ELF-1 (cell line): ENCODE measurements at regions not wholly inside any gene's neighbourhood (a gene's known extent, or its start where the extent isn't known, plus 50 kb on each side); places are given as distances from the start of the nearest gene placed in this dataset.
"Not testable (repeated sequence)": the region's sequence is repeated elsewhere in the genome, so short reads cannot be mapped to it uniquely, and the experiment has no call there.

Experiments used
- DNase-seq: peaks from one replicate; pipeline ENCODE4 v3.0.0-alpha.2; 2016; ENCODE audit warnings: low read depth, low spot score

DNA sequence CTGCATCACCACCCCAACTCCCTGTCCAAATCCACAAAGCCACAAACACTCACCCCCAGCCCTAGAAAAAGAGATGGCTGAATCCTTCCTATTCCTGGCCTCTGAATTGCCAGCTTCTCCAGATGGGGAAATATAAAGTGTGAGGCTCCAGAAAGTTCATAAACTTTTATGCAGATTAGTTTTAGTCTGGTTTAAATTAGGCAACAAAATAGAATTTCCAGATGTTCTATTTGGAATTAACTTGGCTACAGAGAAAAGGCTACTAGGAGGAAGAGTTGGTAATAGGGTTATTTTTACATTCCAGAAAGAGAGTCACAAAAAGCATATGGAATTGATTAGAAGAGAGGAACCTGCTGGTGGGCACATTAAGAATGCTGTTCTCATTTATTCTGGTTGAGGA, 56.0 kb downstream of the EN1 start:
- no peak for DNase-seq

DNA sequence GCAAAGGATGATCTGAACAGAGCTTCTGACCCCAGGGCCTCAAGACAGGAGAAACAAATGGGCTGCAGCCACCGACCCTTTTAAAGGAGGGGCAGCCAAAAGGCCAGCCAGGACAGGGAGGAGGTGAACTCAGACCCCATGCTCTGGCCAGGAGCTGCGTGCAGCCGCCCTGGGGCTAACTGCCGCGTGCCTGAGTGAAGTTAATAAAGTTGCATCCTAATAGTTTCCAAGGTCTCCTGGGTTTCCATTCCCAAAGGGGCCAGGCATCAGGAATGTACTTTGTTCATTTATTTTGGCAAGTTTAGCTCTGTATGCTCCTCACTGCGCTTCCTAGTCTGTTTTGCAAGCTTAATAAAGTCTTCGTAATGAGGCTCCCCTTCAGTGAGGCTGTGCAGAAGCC, 60.7 kb downstream of the EN1 start:
- peak; percentile 62 for DNase-seq

- no peak for DNase-seq
These were observed 62.6 kb downstream of the EN1 start for GRCh38 chr2:118784860-118785259.

GRCh38 chr2:118779362-118779761, 68.1 kb downstream of the EN1 start:
- DNase-seq, result no peak

DNA sequence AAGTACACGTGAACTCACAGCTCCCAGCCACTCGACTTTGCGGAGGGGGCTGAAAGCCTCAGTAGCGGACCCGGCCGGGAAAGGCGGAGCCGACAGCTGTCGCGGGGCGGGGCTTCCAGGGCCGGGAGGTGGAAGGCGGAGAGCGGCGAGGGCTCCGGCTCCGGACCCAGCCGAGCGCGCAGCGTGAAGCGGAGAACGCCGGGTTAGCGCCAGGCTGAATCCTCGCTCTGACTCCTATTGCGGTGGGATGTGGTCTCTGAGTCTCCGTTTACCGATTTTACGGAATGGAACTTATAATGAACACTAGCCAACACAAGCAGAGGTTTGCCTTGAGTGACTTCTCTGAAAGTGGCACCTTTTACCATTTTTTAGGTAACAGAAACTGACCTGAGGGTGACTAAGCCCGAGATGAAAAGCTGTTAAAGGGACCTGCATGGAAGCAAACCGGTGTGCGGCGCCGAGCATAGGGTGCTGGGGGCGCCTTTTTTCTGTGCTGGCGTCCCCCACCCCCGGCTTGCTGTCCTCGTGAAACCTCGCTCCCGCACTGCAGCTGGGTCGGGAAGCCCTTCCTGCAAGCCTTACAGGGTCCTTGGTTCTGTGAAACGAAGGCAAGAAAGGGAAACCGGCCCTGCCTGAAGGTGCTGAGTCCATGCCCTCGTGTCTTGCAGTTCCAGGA, 72.9 kb downstream of the EN1 start:
- peak; percentile 80 for DNase-seq

DNA sequence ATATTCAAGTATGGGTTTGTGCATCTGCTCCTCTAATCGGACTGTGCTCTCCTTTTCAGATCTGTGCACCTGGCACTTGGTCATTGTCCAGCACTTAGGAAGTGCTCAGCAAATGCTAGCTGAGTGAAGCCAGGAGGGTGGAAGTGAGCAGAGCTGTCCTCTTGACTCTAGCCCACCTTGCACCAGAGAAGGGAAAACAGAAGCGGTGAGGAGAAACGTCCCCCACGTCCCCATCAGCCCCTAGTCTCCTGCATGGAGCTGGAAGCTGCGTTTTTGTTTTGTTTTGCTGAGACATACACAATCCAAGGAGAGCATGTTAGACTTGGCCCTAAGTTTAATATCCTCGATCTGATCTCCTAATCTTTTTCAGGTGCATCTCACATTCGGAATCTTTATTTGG, 73.6 kb downstream of the EN1 start:
- no peak for DNase-seq

DNA sequence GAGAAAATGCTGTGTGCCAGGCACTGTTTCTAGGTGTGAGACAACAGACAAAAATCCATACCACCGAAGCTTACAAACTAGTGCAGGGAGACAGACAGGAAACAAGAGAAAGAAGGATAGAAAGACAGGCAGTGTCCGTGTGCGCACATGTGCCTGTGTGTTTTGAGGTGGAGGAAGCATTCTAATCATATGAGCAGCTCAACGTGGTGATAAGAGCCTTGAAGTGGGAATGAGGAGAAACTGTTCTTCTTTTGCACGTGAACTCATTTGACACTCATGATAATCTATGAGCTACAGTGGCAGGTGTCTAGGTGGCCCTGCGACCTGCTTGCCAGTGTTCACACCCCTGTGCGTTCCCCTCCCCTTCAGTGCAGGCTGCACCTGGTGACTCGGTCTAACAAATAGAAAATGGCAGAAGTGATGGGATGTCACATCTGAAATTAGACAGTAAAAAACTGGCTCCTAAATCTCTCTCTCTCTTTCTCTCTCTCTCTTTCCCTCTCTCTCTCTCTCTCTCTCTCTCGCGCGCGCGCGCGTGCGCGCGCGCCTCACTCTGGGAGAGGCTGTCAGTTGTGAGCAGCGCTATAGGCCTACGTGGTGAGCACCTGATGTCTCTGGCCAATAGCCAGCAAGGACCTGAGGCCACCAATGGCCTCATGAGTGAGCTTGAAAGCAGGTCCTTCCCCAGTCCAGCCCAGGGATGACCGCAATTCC, 74.8 kb downstream of the EN1 start:
- no peak for DNase-seq

- DNase-seq, result no peak
These were observed 77.6 kb downstream of the EN1 start for GRCh38 chr2:118769707-118770400.

- DNase-seq, result no peak
These were observed 80.6 kb downstream of the EN1 start for GRCh38 chr2:118766871-118767270.

DNA sequence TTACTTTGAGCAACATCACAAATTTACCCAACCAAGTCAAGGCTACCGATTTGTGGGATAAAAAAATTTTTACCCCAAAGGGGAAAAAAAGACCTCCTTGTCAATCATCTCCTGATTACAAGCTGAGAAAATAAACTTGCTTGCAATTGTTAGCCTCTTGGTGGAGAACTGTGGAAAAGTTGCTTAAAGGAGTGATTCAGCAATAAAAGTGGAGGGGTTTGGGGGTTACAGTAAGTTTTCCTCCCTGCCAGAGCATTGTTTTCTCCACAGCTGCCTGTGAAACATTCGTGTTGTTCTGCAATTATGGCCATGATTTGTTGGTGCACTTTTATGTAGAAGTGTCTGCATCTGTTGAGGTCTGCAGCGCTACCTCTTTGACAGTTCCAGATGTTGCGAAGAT, 82.6 kb downstream of the EN1 start:
- no peak for DNase-seq

GRCh38 chr2:118763797-118764196, 83.7 kb downstream of the EN1 start:
- DNase-seq, result peak; percentile 57

DNA sequence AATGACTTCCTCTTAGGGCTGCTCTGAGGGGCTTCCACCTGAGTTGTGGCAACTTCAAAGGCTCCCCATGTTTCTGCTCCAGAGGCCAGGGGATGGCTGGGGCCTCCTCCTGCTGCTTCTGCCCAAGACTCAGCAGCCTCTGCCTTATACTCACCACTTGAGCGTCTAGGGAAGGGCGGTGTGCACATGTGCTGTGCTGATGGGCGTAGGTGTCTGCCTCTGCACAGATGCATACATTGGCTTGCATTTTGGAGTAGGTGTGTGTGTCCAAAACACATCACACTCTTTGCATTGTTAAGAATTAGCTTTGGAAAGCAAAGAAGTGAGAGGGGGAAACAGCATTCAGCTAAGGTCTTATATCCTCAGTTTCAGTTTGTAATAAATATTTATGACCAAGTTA, 85.2 kb downstream of the EN1 start:
- no peak for DNase-seq

GRCh38 chr2:118761771-118762170, 85.7 kb downstream of the EN1 start:
- no peak for DNase-seq

GRCh38 chr2:118755901-118756300, 91.5 kb downstream of the EN1 start:
- no peak for DNase-seq

GRCh38 chr2:118755384-118755783, 92.1 kb downstream of the EN1 start:
- no peak for DNase-seq

- no peak for DNase-seq
These were observed 94.6 kb downstream of the EN1 start for GRCh38 chr2:118752762-118753429.

DNA sequence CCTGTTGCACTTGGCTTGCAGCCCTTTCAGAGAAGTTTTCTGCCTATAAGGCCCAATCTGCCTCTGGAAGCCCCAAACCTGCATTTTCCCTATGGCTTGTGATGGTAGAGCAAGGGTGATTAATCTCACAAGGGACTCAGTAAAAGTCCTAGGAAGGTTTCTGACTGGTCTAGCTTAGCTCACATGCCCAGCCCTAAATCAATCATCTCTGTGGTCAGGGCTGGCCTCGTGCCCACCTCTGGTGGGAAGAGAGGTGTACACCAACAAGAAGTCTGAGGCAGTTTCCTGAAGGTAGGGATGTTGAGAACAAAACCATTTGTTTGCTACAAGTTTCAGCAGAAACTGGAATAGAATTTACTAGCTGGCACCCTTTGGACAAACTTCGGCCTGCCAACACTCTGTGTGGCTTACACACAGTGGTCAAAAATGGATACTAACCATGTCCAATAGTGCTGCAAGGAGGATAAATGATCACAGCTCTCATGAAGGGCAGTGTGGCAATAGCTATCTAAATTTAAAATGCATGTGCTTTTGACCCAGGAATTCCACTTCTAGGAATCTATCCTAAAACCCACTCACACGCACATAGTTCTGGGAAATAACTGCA, 96.4 kb downstream of the EN1 start:
- no peak for DNase-seq

DNA sequence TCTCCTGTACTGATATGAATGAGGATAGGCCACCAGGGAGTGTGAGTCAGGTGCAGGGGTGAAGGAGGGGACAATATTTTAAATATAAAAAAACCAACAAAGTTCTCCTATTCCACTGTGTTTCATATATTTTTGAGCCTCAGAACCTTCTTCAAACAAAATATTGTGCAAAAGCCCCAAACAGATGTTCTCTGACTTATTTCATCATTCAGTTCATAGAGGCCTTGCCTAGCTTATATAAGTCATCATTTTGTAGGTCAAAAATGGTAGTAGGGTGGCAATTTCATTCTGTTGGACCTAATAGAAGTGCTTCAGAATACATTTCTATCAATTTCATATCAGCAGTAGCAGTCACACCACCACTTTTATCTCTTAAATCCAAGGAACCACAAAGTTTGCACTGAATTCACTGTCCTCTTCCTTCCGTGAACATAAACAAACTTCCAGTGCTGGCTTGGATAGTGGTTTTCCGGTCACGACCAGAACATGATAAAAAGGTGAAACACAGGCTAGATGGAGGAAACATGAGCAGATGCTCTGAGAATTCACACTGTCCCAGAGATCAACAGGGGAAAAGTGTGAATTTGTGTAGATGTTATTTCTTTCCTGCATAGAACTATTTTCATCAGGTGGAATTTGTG, 99.1 kb downstream of the EN1 start:
- no peak for DNase-seq

GRCh38 chr2:118747637-118748036, 99.8 kb downstream of the EN1 start:
- DNase-seq, result no peak

DNA sequence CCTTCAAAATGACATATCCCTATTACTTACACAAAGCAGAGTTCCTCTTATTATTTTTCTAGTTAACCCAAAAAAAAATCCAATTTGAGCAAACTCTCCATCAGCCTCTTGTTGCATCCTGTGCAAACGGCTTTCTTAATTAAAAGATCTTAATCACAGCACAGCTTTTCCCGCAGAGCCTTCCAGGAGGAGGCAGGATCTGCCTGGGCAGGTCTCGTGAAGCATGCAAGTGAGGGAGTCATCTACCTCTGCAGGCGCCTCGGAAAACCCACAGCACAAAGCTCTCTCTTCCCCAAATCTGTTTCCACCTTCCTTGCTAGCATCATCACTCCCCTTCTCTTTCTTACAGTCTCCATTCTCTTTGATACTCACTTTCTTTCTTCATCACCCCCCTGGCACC, 100.4 kb downstream of the EN1 start:
- DNase-seq, result no peak

DNA sequence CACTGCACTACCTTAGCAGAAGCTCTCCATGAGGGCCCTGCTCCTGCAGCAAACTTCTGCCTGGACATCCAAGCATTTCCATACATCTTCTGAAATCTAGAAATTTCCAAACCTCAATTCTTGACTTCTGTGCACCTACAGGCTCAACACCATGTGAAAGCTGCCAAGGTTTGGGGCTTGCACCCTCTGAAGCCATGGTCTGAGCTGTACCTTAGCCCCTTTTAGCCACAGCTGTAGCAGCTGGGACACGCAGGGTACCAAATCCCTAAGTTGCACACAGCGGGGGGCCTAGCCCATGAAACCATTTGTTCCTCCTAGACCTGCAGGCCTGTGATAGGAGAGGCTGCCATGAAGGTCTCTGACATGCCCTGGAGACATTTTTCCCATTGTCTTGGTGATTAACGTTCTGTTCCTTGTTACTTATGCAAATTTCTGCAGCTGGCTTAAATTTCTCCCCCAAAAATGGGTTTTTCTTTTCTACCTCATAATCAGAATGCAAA, 102.7 kb downstream of the EN1 start:
- DNase-seq, result not testable (repeated sequence)
